Neural progenitor cell (in vitro differentiated cells): ENCODE measurements at regions not wholly inside any gene's neighbourhood (a gene's known extent, or its start where the extent isn't known, plus 50 kb on each side); places are given as distances from the start of the nearest gene placed in this dataset.

Experiments used
- CTCF ChIP-seq: fragments of 200-600 bp; sonication (generic); IDR thresholded peaks from 2 replicates; pipeline ENCODE4 v1.5.1; 2017; ENCODE audit warnings: antibody characterized with exemption, mild to moderate bottlenecking
- EZH2 ChIP-seq: fragments of 200-600 bp; sonication (generic); IDR thresholded peaks from 2 replicates; pipeline ENCODE4 v1.6.1; 2017; ENCODE audit warnings: antibody characterized with exemption, mild to moderate bottlenecking, moderate library complexity
- EZH2phosphoT487 ChIP-seq: fragments of 200-600 bp; sonication (generic); IDR thresholded peaks from 2 replicates; pipeline ENCODE4 v1.6.1; 2017; ENCODE audit warnings: antibody characterized with exemption

- TF ChIP-seq CTCF, result no peak
- TF ChIP-seq EZH2, result no peak
- no peak for TF ChIP-seq EZH2phosphoT487
These were observed 82.0 kb upstream of the PDZD8 start for GRCh38 chr10:117457071-117457810.
